AG10803 (cell line): ENCODE measurements at regions not wholly inside any gene's neighbourhood (a gene's known extent, or its start where the extent isn't known, plus 50 kb on each side); places are given as distances from the start of the nearest gene placed in this dataset.

ENCODE experiments used
- DNase-seq: peaks from one replicate; pipeline ENCODE4 v3.0.0; 2010; ENCODE audit warnings: low read depth
- H3K4me3 ChIP-seq: 2 replicates; pipeline ENCODE4 v1.5.1; 2011; ENCODE audit warnings: mild to moderate bottlenecking, low read length, control low read depth
- CTCF ChIP-seq: conservative IDR thresholded peaks from 2 replicates; pipeline ENCODE4 v1.5.1; 2011; ENCODE audit warnings: mild to moderate bottlenecking, low read length, control low read depth, inconsistent platforms

DNA sequence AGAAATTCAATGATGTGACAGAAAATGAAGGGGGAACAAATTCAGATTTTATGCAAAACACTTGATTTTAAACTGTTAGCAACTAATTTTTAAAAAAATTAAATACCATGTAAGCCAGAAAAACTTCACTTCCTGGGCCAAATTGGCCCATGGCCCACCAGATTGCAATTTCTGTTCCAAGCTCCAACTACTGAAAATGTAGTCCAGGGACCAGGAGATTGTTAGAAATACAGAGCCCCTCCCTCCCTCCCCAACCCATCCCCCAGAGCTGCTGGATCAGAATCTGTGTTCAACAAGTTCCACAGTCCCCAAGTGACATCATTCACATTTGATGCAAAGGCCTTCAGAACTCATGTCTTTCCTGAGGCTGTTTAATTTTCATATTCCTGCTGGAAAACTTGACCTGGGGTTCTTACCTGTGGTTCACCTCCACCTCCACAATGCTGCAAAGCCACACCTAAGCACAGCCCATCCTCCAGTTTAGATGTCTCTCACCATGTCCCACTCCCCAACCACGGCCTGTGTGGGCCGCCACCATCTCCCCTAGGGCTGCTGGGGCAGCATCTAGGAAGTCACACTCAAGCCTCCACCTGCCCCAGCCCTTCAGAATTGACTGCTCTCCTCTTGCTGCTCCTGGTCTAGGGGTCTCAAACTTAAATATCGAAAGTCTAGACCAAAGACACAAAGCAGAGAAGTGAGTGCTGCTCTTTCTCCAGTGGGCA lies 482.0 kb downstream of the UQCRFS1 start:
- TF ChIP-seq CTCF = no peak
- DNase-seq = no peak
- H3K4me3 ChIP-seq = no peak overlapping the region

DNA sequence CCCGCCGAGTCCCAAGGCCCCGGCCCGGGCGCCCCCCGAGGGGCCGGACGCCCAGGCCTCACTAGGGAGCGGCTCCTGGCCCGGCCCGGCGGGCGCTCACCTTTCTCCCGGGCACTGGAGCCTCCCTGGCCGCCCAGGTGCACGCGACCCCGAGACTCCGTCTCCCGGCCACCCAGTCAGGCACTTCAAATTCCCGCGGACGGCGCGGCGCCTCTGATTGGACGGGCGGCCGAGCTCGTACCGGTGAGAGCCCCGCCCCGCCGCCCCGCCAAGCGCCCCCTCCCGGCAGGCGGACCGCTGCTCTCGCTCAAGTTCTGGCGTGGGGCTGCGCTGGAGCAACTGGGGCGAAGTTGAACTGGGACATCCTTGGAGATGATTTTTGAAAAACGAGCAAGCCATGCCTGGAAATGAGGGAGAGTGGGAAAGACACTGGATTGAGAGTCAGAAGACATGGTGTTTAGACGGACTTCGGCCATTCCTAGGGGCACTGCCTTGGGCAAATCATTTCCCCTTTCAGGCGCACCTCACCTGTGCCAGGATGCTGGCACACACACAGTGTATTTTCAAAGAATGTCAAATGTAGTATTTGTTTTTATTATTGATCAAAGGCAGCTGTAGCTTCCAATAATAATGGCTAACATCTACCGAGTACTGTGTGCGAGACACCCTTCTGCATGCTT lies 485.3 kb downstream of the UQCRFS1 start:
- TF ChIP-seq CTCF = 0 out of 2 replicates have a peak, but pooled peaks have one; percentile 13
- no peak for DNase-seq
- H3K4me3 ChIP-seq = peak overlapping the region; percentile 29; the same call in 1 of the 2 replicates

GRCh38 chr19:28726533-28727479 lies 486.1 kb downstream of the UQCRFS1 start:
- DNase-seq = no peak
- peak overlapping the region; percentile 29 for H3K4me3 ChIP-seq
- no peak for TF ChIP-seq CTCF

- TF ChIP-seq CTCF = no peak
- no peak for DNase-seq
- no peak overlapping the region for H3K4me3 ChIP-seq
Observed at GRCh38 chr19:28718909-28719308, 494.0 kb downstream of the UQCRFS1 start.

- no peak overlapping the region for H3K4me3 ChIP-seq
- no peak for TF ChIP-seq CTCF
- DNase-seq = no peak
Observed at GRCh38 chr19:28715157-28715556, 497.8 kb downstream of the UQCRFS1 start.

DNA sequence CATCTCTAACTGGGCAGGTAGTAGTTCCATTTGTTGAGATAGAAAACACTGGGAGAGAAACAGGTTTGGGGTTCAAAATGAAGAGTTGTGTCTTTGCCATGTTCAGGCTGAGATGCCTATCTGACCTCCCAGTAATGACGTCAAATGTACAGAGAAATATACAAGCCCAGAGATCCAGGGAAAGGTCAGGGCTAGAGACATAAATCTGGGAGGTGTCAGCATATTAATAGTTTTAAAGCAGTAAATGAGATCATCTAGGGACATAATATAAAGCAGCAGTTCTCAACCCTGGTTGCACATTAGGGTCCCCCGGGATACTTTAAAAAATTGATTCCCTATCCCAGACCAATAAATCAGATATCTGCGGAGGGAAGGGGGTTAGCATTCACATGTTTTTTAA lies 501.5 kb downstream of the UQCRFS1 start:
- no peak overlapping the region for H3K4me3 ChIP-seq
- no peak for DNase-seq
- no peak for TF ChIP-seq CTCF
